GM21825 (cell line): ENCODE measurements at regions not wholly inside any gene's neighbourhood (a gene's known extent, or its start where the extent isn't known, plus 50 kb on each side); places are given as distances from the start of the nearest gene placed in this dataset.
"Not testable (repeated sequence)": the region's sequence is repeated elsewhere in the genome, so short reads cannot be mapped to it uniquely, and the experiment has no call there.

ENCODE experiments used
- ATAC-seq: cut with Tn5 transposase; IDR thresholded peaks from one replicate; pipeline ENCODE4 v1.9.1; 2021; ENCODE audit warnings: mild to moderate bottlenecking, moderate library complexity; ENCODE audit not compliant: unreplicated experiment

DNA sequence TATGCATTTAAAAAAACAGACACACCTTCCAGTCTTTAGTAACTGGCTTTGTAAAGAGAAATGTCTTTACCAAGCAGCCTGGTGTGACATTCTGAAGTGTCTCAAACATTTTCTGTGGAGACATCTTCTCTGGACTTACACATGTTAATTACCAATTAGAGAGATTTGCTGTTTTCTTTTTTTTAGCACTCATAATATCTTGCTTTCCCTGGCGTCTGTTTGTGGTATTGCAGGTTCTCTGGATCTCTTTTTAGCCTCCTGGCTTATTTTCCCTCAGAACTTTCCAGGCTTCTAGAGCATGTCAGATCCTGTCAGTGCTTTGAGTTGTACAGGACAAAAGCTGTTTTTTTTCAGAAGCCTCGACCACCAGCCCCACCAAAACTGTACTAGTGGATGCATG lies 92.5 kb downstream of the MSX2 start:
- ATAC-seq = no peak

DNA sequence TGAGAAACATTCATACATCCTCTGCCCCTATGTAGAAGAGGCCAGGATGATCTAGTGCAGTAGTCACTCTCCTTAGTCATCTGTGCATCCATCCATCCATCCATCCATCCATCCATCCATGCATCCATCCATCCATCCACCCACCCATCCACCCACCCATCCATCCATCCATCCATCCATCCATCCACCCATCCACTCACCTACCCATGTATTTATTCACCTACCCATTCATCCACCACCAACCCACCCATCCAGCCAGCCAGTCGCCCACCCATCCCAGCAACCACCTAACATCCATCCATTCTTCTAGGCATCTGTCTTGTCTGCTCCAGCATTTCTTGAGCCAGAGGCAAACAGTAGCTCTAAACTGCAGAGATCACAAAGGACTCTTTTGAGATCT lies 87.1 kb downstream of the MSX2 start:
- ATAC-seq = no peak

DNA sequence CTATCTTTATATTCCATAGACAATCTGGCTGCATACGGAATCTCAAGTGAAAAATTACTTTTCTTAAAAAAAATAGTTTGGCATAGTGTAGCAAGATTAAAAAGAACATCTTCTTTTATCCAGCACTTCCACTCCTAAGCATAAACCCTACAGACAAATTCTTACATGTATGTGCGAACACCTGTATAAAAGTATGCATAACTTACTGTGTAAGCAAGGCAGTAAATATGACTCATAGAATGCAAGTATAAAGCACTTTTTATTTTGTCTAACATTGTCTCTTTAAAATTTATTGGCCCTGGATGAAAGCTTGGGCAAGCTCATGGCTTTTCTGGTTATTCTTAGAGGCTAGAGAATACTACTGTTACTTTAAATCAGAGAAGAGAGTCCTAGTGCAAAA lies 86.4 kb downstream of the MSX2 start:
- no peak for ATAC-seq

DNA sequence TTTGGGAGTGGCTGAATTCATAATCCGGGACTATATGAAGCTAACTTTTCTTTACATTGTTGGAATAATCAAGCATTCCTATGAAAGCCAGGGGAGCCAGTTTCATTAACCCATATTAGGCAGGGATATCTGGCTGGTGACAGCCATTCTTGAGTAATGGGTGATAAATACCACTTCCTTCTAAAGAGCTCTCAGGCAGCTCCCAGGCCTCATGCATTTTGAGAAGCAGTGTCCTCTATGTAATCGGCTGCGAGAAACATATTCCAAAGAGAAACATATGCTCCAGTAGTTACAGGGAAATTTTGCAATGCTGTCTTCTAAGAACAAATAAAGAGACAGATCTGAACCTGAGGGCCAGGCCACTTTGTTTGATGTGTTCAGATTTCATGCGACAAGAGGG lies 83.1 kb downstream of the MSX2 start:
- no peak for ATAC-seq

DNA sequence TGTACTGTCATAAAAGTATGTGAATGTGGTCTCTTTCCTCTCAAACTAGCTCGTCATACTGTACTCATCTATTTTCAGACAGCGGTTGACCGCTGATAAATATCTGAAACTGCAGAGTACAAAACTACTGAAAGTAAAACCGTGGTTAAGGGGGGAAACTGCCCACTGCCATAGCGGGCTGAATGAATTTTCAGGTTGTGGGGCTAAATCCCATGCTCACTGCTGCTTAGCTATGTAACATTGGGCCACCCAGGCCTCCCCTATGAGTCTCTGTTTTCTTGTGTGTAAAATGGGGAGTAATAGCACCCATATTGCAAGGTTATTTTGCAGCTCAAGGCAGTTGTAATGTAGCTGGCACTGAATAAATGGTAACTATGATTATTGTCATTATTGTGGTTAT lies 82.3 kb downstream of the MSX2 start:
- no peak for ATAC-seq

DNA sequence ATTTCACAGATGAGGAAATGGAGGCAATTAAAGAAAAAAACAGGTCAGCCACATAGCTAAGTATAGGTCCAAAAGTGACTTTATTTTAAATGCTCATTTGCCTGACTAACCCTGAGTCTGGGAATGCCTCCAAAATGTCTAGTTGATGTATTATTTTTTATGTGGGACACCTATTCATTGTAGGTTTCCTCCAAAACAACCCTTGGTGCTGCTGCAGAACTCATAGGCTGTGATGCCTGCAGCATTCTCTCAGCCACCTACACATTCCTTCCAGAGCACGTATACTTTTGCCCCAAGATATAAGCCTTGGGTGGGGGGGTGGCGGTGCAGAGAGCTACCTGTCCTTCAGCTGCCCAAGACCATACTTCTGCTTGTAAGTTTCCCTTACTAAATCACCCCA lies 77.4 kb downstream of the MSX2 start:
- no peak for ATAC-seq

DNA sequence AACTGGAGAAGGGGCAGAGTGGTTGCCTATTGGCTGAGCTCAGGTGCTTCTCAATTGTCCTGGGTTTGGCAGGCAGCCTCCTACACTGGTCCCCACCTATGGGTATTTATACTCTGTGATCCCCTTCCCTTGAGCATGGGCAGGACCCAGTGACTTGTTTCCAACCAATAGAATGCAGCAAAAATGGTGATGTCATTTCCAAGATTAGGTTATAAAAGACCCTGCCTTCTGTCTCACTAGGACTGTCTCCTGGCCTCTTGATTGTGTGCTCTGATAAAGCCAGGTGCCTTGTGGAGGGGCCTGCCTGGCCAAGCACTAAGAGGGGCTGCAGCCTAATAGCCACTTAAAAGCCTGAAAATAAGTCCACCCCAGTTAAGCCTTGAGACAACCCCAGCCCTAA lies 76.1 kb downstream of the MSX2 start:
- no peak for ATAC-seq

DNA sequence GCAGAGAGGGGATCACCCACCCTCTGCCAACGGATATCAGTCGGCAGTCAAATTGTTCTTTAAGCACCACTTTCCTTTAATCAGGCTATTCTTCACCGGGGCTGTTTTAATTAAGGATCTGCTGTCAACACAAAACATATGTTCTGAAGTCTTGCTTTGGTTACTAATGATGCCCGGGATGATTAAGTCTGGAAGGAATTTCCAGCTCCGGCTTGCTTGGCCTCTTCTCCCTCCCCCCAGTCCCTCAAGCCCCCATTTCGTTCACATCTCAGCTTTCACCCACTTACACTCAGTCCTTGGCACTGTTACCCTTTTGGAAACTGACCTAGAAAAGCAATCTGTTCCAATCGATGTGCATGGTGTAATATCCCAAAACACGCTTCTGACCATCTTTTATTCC lies 74.7 kb downstream of the MSX2 start:
- no peak for ATAC-seq

DNA sequence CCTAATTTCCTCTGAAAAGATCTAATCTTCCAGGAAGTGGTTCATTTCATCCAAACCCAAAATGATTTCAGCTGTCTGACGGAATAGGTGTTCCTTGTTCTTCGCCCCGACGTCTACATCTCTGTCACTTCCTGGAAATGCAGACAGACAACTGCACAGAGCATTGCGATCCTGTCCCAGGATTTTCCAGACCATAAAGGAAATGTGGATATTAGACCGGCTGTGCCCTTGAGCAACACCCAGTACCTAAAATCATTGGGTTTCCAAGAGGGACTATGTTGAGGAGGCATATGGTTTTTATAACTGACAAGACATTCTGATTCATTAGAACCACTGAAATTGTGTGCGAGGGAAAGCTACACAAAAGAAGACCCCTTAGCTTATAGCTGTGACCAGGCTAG lies 74.2 kb downstream of the MSX2 start:
- ATAC-seq = no peak

DNA sequence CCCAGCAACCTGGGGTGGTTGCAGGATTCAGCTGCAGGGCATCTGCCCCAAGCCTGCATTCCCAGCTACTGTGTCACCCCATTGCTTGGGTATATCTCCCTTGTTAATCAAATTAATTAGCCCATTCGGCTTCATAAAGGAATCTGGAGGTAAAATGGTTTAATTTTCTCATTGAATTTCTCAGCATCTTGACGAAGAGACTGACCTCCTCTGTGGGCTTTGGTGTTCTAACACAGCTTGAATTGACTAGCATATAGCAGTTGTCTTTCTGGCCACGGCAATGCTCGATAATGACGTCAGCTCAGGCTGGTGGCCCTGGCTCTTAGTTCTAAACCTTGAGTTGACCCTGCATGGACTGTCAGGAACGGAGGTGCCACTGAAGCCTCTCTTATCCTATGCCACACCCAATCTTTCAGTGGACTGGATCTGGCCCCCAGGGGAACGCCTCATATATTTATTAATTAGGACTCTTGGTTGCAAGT lies 72.4 kb downstream of the MSX2 start:
- no peak for ATAC-seq

DNA sequence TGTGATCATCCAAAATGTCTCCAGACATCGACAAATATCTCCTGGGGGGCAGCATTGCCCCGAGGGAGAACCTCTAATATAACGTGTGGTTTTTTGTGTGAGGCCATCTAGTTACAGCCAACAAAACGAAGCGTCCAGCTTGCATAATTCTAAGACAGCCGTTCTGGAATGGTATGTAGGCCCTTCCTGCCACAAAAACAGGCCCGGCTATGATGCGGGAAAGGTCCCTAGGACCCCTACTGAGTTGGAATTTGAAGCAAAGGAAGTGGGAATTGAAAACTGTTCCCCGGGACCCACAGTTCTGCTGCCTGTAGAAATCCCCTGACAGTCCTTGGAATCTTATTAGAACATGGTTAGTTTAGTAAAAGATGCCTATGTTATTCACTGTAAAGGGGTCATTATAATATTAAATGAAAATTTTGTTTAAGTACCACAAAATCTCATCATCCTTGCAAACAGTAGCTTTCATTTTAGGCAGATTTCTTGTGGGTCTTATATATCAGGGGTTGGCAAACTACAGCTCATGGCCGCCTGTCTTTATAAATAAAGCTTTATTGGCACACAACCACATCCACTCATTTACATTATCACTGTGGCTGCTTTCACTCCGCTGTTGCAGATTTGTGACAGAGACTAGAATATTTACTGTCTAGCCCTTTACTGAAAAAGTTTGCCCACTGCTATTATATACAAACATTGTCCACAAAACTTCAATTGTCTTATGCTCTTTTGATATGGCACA lies 70.7 kb downstream of the MSX2 start:
- ATAC-seq = no peak

DNA sequence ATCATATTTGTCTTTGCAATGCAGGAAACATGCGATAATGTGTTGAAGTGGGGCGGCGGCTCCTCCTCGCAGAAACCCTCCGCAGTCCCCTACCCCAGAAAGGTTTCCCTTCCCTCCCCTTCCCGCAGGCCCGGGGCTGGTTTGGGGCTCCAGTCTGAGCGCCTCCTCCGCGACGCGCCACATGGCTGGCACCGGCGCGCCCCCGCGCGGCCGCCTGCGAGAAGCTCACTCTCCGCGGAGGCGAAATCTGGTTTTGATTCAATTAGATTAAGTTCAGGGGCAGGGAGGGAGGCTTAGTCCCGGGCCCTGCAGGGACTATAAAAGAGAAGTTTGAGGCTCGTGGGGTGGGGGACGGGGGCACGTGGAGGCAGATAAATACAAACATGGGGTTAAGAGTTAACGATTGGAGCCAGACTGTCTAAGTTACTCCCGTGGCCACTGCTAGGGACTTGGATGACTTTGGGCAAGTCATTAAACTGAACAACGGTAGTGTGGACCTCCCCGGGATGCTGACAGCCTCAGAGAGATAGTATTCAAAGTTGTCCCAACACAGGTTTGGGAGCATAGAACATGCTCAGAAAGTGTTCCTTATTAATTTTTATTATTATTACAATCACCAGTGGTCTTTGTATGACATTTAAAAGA lies 69.4 kb downstream of the MSX2 start:
- no peak for ATAC-seq

DNA sequence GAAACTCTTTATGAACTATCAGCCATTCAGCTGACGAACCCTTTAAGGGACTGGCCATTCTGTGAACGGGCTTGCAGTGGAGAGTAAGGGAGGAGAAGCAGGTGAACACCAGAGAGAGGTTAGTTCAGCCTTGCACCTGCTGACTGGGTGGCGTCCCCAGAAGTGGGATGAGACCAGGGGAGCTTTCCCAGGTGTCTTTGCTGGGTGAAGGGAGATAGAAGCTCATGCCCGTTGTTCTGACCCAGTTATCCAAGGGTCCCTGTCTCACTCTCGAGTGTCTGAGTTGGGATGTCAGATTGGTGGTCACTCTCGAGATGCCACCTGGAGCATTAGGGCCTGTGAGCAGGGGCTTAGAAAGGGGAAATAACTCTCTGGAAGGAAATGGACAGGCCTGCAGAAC lies 68.7 kb downstream of the MSX2 start:
- ATAC-seq = no peak

DNA sequence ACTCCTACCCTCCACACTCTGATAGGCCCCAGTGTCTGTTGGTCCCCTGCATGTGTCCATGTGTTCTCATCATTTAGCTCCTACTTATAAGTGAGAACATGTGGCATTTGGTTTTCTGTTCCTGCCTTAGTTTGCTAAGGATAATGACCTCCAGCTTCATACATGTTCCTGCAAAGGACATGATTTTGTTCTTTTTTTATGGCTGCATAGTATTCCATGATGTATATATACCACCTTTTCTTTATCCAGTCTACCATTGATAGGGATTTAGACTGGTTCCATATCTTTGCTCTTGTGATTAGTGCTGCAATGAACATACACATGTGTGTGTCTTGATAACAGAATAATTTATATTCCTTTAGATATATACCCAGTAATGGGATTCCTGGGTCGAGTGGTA lies 67.9 kb downstream of the MSX2 start:
- not testable (repeated sequence) for ATAC-seq

DNA sequence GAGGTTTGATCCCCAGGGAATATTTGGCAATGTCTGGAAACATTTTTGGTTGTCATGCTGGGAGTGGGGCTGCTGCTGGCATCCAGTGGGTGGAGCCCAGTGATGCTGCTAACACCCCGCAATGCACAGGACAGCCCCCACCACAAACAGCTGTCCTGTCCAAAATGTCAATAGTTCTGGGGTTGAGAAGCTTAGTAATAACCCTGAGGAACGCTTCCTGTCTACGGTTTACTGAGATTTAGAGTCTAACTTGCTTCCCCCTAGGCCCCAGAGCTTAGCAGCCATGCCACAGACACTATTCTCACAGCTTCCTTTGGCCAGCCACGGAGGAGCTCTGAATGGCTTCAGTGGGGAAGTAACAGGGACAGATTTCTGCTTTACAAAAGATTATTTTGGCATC lies 66.5 kb downstream of the MSX2 start:
- ATAC-seq = no peak

DNA sequence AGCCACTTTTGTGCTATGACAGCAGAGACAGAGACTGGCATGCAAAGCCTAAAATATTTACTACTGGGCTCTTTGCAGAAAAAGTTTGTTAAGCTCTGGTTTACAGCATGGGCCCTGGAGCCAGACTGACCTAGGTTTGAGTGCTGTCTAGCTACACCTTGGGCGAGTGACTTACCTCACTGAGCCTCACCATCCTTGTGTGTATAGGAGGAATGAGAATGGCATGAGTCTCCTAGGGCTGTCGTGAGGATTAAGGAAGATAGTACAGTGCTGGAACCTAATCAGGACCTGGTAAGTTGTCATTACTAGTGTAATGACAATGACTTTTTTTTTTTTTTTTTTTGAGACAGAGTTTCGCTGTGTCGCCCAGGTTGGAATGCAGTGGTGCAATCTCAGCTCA lies 65.2 kb downstream of the MSX2 start:
- ATAC-seq = no peak

DNA sequence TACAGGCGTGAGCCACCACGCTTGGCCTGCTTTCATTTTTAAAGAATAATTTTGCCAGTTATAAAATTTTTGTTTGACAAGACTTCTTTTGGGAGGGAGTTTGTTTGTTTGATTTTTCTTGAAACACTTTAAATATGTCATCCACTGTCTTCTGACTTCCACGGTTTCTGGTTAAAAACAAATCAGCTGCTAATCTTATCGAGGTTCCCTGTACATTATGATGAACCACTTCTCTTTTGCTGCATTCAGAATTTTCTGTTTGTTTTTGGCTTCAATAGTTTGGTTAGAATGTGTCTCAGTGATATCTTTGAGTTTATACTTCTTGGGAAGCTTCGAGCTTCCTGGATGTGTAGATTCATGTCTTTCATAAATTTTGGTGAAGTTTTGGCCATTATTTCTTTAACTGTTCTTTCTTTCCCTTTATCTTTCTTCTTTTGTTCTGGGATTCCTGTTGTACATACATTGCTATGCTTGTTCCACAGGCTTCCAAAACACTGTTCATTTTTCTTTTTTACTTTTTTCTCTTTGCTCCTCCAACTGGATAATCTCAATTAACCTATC lies 60.8 kb downstream of the MSX2 start:
- no peak for ATAC-seq
